ENCODE measurements at regions not wholly inside any gene's neighbourhood (a gene's known extent, or its start where the extent isn't known, plus 50 kb on each side); places are given as distances from the start of the nearest gene placed in this dataset.

- Histone ChIP-seq H3K4me1 (ENCODE audit: control insufficient read depth, insufficient read depth, low read length) (no peaks in the 10 kb centered on the region), H3K4me3 (ENCODE audit: low read depth in 2 of 2, low read length in 2 of 2) (no peak overlapping the region), H3K27me3 (ENCODE audit: control insufficient read depth, insufficient read depth, low read length) (no peaks in the 10 kb centered on the region), H3K36me3 (ENCODE audit: control insufficient read depth, insufficient read depth, low read length) (no peaks in the 10 kb centered on the region), H3K27ac (ENCODE audit: low read length) (no peak overlapping the region), H3K9me3 (ENCODE audit: control insufficient read depth, insufficient read depth, low read depth, low read length) (no peaks in the 10 kb centered on the region)
- ChIA-PET POLR2A (no interaction called here), CTCF (no interaction called here)
- intact Hi-C loops (cut with micrococcal nuclease; ENCODE audit: unreplicated experiment) (no loop called here), in situ Hi-C loops (cut with HindIII; ENCODE audit: low pct_unique_long_range_greater_than_20kb, low sequenced_read_pairs) (no loop called here)
- DNase-seq (ENCODE audit: low read depth, low spot score) (no peak), ATAC-seq (no peak)
- no TSS peak for BruUV-seq (replicated peaks)
- TF ChIP-seq, protein P1, sequence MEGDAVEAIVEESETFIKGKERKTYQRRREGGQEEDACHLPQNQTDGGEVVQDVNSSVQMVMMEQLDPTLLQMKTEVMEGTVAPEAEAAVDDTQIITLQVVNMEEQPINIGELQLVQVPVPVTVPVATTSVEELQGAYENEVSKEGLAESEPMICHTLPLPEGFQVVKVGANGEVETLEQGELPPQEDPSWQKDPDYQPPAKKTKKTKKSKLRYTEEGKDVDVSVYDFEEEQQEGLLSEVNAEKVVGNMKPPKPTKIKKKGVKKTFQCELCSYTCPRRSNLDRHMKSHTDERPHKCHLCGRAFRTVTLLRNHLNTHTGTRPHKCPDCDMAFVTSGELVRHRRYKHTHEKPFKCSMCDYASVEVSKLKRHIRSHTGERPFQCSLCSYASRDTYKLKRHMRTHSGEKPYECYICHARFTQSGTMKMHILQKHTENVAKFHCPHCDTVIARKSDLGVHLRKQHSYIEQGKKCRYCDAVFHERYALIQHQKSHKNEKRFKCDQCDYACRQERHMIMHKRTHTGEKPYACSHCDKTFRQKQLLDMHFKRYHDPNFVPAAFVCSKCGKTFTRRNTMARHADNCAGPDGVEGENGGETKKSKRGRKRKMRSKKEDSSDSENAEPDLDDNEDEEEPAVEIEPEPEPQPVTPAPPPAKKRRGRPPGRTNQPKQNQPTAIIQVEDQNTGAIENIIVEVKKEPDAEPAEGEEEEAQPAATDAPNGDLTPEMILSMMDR (IDR thresholded peaks at IDR 0.05): no peak
- no peak for TF ChIP-seq SIN3A (IDR thresholded peaks at IDR 0.05; ENCODE audit: borderline replicate concordance, insufficient read depth, low read depth, low read length)
- no peak for TF ChIP-seq TCF7L2 (IDR thresholded peaks at IDR 0.05; ENCODE audit: low read depth, low read length)
- no peak for TF ChIP-seq REST (IDR thresholded peaks at IDR 0.05; ENCODE audit: insufficient read depth in 1 of 2, low read depth in 2 of 2, low read length in 1 of 2)
- TF ChIP-seq POLR2AphosphoS5 (IDR thresholded peaks at IDR 0.05; ENCODE audit: low read depth, low read length): no peak
These were observed 272.4 kb upstream of the THSD7B start for GRCh38 chr2:136492901-136493300.

- ChIA-PET POLR2A (no interaction called here), CTCF (no interaction called here)
- in situ Hi-C loops (cut with HindIII; ENCODE audit: low pct_unique_long_range_greater_than_20kb, low sequenced_read_pairs): no loop called here
- no peaks in the 10 kb centered on the region for H3K9me3 ChIP-seq (ENCODE audit: control insufficient read depth, insufficient read depth, low read depth, low read length)
- intact Hi-C loops (cut with micrococcal nuclease; ENCODE audit: unreplicated experiment): no loop called here
- TF ChIP-seq POLR2AphosphoS5 (IDR thresholded peaks at IDR 0.05; ENCODE audit: low read depth, low read length): no peak
- TF ChIP-seq, protein P1 (IDR thresholded peaks at IDR 0.05): no peak
- TF ChIP-seq REST (IDR thresholded peaks at IDR 0.05; ENCODE audit: insufficient read depth in 1 of 2, low read depth in 2 of 2, low read length in 1 of 2): no peak
- TF ChIP-seq SIN3A (IDR thresholded peaks at IDR 0.05; ENCODE audit: borderline replicate concordance, insufficient read depth, low read depth, low read length): no peak
- no peak for TF ChIP-seq TCF7L2 (IDR thresholded peaks at IDR 0.05; ENCODE audit: low read depth, low read length)
- no peaks in the 10 kb centered on the region for H3K4me1 ChIP-seq (ENCODE audit: control insufficient read depth, insufficient read depth, low read length)
- ATAC-seq (no peak), DNase-seq (ENCODE audit: low read depth, low spot score) (no peak)
- H3K4me3 ChIP-seq (ENCODE audit: low read depth in 2 of 2, low read length in 2 of 2): no peak overlapping the region
- no TSS peak for BruUV-seq (replicated peaks)
- no peaks in the 10 kb centered on the region for H3K36me3 ChIP-seq (ENCODE audit: control insufficient read depth, insufficient read depth, low read length)
- H3K27me3 ChIP-seq (ENCODE audit: control insufficient read depth, insufficient read depth, low read length): no peaks in the 10 kb centered on the region
- no peak overlapping the region for H3K27ac ChIP-seq (ENCODE audit: low read length)
These were observed 275.2 kb upstream of the THSD7B start for GRCh38 chr2:136490100-136490499.
